DMS79 treated with DMSO at 0.1 percent for 48 hours (cell line): ENCODE measurements at regions not wholly inside any gene's neighbourhood (a gene's known extent, or its start where the extent isn't known, plus 50 kb on each side); places are given as distances from the start of the nearest gene placed in this dataset.
A peak's percentile ranks its signal among the peaks of the same experiment; 100 is the strongest.
"Not testable (repeated sequence)": the region's sequence is repeated elsewhere in the genome, so short reads cannot be mapped to it uniquely, and the experiment has no call there.

Experiments
- DNase-seq: peaks from one replicate; lab custom pipeline; 2025; lab: John Stamatoyannopoulos, UW

DNA sequence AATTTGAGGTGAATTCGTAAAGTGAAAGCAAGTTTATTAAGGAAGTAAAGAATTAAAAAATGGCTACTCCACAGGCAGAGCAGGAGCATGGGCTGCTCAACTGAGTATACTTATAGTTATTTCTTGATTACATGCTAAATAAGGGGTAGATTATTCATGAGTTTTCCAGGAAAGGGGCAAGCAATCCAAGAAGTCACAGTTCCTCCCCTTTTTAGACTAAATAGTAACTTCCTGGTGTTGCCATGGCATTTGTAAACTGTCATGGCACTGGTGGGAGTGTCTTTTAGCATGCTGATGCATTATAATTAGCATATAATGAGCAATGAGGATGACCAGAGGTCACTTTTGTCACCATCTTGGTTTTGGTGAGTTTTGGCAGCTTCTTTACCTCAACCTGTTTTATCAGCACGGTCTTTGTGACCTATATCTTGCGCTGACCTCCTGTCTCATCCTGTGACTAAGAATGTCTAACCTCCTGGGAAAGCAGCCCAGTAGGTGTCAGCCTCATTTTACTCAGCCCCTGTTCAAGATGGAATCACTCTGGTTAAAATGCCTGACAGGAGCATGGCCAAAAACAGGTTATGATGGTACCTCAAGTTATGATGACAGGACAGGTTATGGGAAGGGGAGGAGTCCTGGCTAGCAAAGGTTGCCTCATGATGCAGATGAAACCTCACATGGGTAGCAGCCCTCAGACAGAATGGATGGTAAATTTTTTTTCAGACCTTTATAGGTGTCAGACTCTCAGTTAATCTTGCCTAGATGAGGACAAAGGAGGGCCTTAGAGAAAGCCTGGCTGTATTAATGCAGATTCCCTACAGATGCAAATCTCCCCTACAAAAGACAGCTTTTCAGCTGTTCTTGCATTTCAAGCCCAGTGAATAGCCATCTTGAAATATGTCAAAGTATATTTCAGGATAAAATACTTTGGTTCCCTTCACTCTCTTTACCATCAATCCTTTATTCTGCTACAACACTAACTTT lies 49.7 kb downstream of the SIPA1L2 start:
- no peak for DNase-seq

GRCh38 chr1:232579466-232579865 lies 50.5 kb downstream of the SIPA1L2 start:
- DNase-seq: no peak

DNA sequence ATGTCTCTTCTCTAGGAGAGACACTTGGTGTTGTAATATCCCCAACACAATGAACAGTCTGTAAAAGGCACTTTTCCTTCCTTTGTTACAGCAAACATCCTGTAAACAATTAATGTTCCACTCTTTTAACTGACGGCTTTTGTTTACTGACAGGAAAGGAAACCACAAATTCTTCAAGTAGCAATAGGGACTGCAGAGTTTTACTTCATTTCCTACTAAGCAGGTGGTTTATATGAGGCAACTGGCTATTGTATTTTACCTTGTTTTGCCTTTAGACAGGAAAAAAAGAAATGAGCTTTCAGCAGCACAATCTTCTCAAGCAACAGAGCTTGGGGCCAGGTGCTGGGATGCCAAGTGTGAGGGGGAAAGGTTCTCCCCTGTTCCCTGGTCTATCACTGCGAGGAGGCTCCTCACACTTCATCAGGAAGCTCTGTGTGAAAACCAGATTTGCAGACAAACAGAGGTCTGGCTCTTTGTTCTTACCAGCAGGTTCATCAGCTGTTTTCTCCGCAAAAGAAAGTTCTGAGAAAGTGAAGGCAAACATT lies 51.2 kb downstream of the SIPA1L2 start:
- DNase-seq: peak; percentile 81

DNA sequence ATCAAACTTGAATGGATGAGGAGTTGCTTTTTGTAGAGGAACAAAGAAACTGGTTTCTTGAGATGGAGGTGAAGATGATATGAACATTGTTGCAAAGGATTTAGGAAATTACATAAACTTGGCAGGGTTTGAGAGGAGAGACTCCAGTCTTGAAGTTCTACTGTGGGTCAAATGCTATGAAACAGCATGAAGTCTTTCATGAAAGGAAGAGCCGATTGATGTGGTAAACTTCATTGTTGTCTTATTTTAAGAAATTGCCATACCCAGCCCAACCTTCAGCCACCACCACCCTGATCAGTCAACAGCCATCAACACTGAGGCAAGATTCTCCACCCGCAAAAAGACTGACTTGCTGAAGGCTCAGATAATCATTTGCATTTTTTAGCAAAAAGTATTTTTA lies 52.2 kb downstream of the SIPA1L2 start:
- DNase-seq: no peak

- DNase-seq: peak; percentile 86
These were observed 53.4 kb downstream of the SIPA1L2 start for GRCh38 chr1:232576537-232576936.

DNA sequence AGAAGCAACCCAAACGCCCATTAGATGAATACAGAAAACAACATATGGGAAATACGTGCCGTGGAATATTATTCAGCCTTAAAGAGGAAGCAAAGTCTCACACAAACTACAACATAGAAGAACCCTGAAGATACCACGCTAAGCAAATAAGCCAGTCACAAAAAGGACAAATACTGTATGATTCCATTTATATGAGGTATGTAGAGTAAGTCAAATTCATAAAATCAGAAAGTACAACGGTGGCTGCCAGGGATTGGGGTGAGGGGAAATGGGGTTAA lies 54.2 kb downstream of the SIPA1L2 start:
- no peak for DNase-seq

DNA sequence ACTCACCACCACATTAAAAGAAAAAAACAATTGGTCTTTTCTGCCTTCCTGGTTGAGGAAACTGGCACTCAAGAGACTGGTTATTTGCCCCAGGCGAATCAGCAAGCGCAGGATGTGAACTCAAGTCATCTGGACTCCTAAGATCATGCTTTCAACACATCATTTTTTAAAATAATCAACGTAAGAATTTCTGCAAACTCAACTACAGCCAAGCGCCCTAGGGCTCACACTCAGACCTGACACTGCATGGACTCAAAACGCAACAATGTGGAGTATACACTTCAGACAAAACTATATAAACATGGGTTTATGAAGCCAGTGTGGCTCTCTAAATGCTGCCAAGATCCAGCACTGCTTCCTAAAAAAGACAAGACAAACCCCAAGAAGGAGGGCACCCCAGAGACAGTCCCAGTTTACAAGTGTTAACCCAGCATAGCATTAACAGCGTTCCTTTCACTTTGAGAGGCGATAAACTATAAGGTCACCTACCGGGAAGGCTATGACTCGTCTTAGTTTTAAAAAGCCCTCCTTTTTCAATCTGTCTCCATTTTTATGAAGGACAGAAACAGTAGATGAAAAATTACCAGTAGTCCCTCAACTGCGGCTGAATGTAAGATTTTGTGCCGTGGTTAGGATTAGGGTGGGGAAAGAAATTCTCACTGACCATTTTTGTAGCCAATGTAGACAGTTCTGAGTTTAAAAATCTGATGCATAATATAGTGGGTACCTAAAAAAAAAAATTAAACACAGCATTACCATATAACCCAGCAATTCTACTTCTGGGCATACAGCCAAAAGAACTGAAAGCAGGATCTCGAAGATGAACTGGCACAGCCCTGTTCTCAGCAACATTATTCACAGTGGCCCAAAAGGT lies 54.8 kb downstream of the SIPA1L2 start:
- DNase-seq: peak; percentile 80

- no peak for DNase-seq
These were observed 55.9 kb downstream of the SIPA1L2 start for GRCh38 chr1:232574077-232574476.

GRCh38 chr1:232571523-232571922 lies 58.4 kb downstream of the SIPA1L2 start:
- peak; percentile 22 for DNase-seq

- peak; percentile 71 for DNase-seq
These were observed 59.9 kb downstream of the SIPA1L2 start for GRCh38 chr1:232570007-232570406.

- DNase-seq: not testable (repeated sequence)
These were observed 60.4 kb downstream of the SIPA1L2 start for GRCh38 chr1:232569554-232569921.

DNA sequence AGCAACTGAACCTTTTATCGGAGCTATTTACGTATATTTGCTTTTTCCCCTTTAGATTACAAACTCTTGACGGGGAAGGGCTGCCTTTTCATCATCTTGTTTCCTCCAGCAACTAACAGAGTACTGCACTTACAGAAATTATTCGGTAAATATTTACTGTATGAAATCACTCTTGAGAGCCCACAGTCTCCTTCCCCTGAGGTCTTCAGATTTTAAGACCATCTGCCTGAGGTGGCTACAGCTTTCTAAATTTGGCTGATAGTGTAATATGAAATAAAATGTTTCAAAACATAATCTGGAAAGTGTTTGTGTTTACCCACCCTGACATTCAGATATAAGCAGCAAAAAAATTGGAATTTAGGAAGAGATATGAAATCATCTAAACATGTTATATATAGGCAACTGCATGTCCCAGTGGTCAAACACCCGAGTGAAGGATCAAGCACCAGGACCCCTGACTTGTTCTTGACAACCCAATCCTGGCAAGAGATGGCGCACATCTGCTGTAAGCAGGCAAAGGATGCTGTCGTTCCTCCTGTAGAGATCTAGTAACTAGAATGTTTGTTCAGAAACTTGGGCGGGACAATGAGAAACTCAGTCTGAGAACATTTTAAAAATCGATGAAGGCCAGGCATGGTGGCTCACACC lies 60.9 kb downstream of the SIPA1L2 start:
- peak; percentile 76 for DNase-seq

GRCh38 chr1:232568331-232568852 lies 61.5 kb downstream of the SIPA1L2 start:
- peak; percentile 44 for DNase-seq

- DNase-seq: no peak
These were observed 63.8 kb downstream of the SIPA1L2 start for GRCh38 chr1:232566093-232566492.

- peak; percentile 42 for DNase-seq
These were observed 67.0 kb downstream of the SIPA1L2 start for GRCh38 chr1:232562855-232563510.

- DNase-seq: no peak
These were observed 68.6 kb downstream of the SIPA1L2 start for GRCh38 chr1:232561381-232561780.

- no peak for DNase-seq
These were observed 69.0 kb downstream of the SIPA1L2 start for GRCh38 chr1:232560940-232561339.

DNA sequence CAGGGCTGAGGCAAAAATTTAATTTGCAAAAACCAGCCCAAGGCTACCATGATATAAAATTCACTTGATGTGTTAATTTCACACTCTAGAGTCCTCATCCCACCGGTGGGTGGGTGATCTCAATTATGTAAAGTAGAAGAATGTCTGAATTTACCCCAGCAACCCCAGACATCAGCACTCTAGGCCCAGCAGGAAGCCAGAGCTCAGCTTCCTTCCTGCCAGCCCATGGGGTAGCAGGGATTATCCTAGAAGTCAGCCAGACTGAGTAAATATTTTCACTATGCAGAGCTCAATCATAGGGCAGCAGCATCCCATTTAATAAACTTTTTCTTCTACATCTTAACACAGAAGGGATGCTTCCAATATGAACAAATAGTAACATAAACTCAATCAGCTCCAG lies 71.0 kb downstream of the SIPA1L2 start:
- DNase-seq: no peak

DNA sequence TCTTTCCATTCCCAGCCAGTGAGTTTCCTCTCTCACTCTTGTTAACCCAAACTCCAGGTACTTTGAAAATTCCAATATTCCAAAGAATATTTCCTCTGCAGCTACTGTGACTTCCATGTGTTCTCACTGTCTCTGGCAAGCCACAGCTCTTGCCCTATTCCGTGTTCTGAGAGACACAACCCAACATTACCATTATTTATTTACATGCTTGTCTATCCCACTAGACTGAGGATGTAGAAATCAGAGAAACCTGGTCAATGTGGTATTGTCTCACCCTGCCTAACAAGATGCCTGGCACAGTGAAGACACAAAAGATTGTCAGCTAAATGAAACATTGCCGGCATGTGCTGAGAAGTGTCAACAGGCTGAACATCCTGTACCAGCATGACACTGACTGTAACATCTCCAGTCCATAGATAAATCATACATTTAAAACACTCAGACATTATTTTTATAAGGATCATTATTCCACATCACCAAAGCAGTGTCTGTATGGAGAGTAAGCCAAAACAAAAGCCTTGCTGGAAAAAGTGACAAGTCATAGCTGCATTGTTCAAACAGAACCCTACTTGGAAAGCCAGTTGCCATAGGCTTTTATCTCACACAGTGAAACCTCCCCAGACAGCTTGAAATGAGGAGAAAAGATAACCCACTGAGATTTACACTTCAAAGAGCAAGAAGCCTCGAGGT lies 72.3 kb downstream of the SIPA1L2 start:
- DNase-seq: no peak

DNA sequence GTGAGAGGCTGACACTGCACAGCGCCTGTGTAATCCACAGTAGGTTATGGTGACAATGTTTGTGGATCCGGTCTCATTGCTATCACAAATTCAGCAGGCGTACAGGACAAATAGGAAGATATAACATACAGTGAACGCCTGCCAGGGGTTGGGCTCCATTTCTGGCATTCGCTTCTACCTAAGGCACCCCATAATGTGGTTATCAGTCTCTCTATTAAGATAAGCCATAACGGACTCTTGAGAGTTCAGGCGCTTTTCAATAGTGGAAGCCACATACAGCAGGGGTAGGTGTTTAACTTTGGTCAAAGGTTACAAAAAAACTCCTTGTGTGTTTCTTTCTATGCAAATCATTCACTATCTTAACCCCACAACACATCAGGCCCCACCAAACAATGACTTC lies 72.8 kb downstream of the SIPA1L2 start:
- DNase-seq: no peak

GRCh38 chr1:232556351-232556750 lies 73.6 kb downstream of the SIPA1L2 start:
- DNase-seq: no peak
